Activated CD8-positive, alpha-beta memory T cell treated with anti-CD3 and anti-CD28 coated beads, Interleukin-2, amount 50 U/mL, for 1 hour (primary cell): ENCODE measurements at regions not wholly inside any gene's neighbourhood (a gene's known extent, or its start where the extent isn't known, plus 50 kb on each side); places are given as distances from the start of the nearest gene placed in this dataset.
"Not testable (repeated sequence)": the region's sequence is repeated elsewhere in the genome, so short reads cannot be mapped to it uniquely, and the experiment has no call there.

Source experiments
- DNase-seq: peaks from one replicate; pipeline ENCODE4 v3.0.0-alpha.2; 2020; ENCODE audit errors: extremely low read depth

- no peak for DNase-seq
These were observed 81.9 kb upstream of the CCND2 start for GRCh38 chr12:4191642-4192041.

- no peak for DNase-seq
These were observed 82.4 kb upstream of the CCND2 start for GRCh38 chr12:4191149-4191548.

- DNase-seq = no peak
These were observed 83.0 kb upstream of the CCND2 start for GRCh38 chr12:4190366-4191063.

GRCh38 chr12:4189721-4190120 lies 83.8 kb upstream of the CCND2 start:
- DNase-seq = no peak

- DNase-seq = no peak
These were observed 85.6 kb upstream of the CCND2 start for GRCh38 chr12:4187916-4188315.

- not testable (repeated sequence) for DNase-seq
These were observed 86.2 kb upstream of the CCND2 start for GRCh38 chr12:4187315-4187714.

GRCh38 chr12:4178424-4179170 lies 95.0 kb upstream of the CCND2 start:
- DNase-seq = no peak

- DNase-seq = no peak
These were observed 96.3 kb upstream of the CCND2 start for GRCh38 chr12:4177262-4177661.

- DNase-seq = no peak
These were observed 97.4 kb upstream of the CCND2 start for GRCh38 chr12:4176168-4176567.

GRCh38 chr12:4174417-4174816 lies 99.1 kb upstream of the CCND2 start:
- no peak for DNase-seq

- no peak for DNase-seq
These were observed 100.6 kb upstream of the CCND2 start for GRCh38 chr12:4172999-4173398.

GRCh38 chr12:4171742-4172141 lies 101.8 kb upstream of the CCND2 start:
- no peak for DNase-seq

- no peak for DNase-seq
These were observed 103.6 kb upstream of the CCND2 start for GRCh38 chr12:4169959-4170358.

- DNase-seq = no peak
These were observed 104.0 kb upstream of the CCND2 start for GRCh38 chr12:4169531-4169930.

GRCh38 chr12:4168036-4168435 lies 105.5 kb upstream of the CCND2 start:
- DNase-seq = no peak

- DNase-seq = no peak
These were observed 108.7 kb upstream of the CCND2 start for GRCh38 chr12:4164559-4165558.

- DNase-seq = no peak
These were observed 109.4 kb upstream of the CCND2 start for GRCh38 chr12:4164188-4164558.

GRCh38 chr12:4161718-4162117 lies 111.8 kb upstream of the CCND2 start:
- DNase-seq = no peak

- DNase-seq = no peak
These were observed 113.1 kb upstream of the CCND2 start for GRCh38 chr12:4160314-4161040.

GRCh38 chr12:4159851-4160250 lies 113.7 kb upstream of the CCND2 start:
- no peak for DNase-seq

- DNase-seq = no peak
These were observed 115.3 kb upstream of the CCND2 start for GRCh38 chr12:4158306-4158705.

GRCh38 chr12:4157122-4157521 lies 116.4 kb upstream of the CCND2 start:
- DNase-seq = no peak
